GM23248 (cell line): ENCODE measurements at regions not wholly inside any gene's neighbourhood (a gene's known extent, or its start where the extent isn't known, plus 50 kb on each side); places are given as distances from the start of the nearest gene placed in this dataset.

Experiments
- DNase-seq: peaks from one replicate; pipeline ENCODE4 v3.0.0-alpha.2; 2015
- H2AFZ ChIP-seq: fragments of 200-600 bp; sonication (generic); 2 replicates; pipeline ENCODE4 v1.6.1; 2016; ENCODE audit warnings: antibody characterized with exemption
- H3F3A ChIP-seq: fragments of 200-600 bp; sonication (generic); 2 replicates; pipeline ENCODE4 v1.6.1; 2016; ENCODE audit warnings: mild to moderate bottlenecking, antibody characterized with exemption, mixed run types; ENCODE audit not compliant: insufficient read depth
- H3K27ac ChIP-seq: fragments of 200-600 bp; sonication (generic); 2 replicates; pipeline ENCODE4 v1.5.1; 2016; ENCODE audit warnings: mild to moderate bottlenecking
- H3K27me3 ChIP-seq: fragments of 200-600 bp; sonication (generic); replicated peaks from 2 replicates; pipeline ENCODE4 v1.6.1; 2016; ENCODE audit warnings: mild to moderate bottlenecking; ENCODE audit not compliant: insufficient read depth
- H3K36me3 ChIP-seq: fragments of 200-600 bp; sonication (generic); 2 replicates; pipeline ENCODE4 v1.6.1; 2016; ENCODE audit warnings: low read depth, mild to moderate bottlenecking
- H3K4me1 ChIP-seq: fragments of 200-600 bp; sonication (generic); 2 replicates; pipeline ENCODE4 v1.6.1; 2016; ENCODE audit warnings: mild to moderate bottlenecking; ENCODE audit not compliant: insufficient read depth
- H3K4me2 ChIP-seq: fragments of 200-600 bp; sonication (generic); one replicate; pipeline ENCODE4 v1.6.1; 2016; ENCODE audit warnings: mild to moderate bottlenecking; ENCODE audit not compliant: unreplicated experiment
- H3K4me3 ChIP-seq: fragments of 200-600 bp; sonication (generic); 2 replicates; pipeline ENCODE4 v1.5.1; 2016; ENCODE audit warnings: mild to moderate bottlenecking
- H3K79me2 ChIP-seq: fragments of 200-600 bp; sonication (generic); 2 replicates; pipeline ENCODE4 v1.6.1; 2016; ENCODE audit warnings: mild to moderate bottlenecking; ENCODE audit not compliant: insufficient read depth
- H3K9ac ChIP-seq: fragments of 200-600 bp; sonication (generic); 2 replicates; pipeline ENCODE4 v1.6.1; 2016; ENCODE audit warnings: mild to moderate bottlenecking
- H3K9me2 ChIP-seq: fragments of 200-600 bp; sonication (generic); 2 replicates; pipeline ENCODE4 v1.6.1; 2016; ENCODE audit warnings: mixed run types, mild to moderate bottlenecking, moderate library complexity; ENCODE audit not compliant: insufficient read depth
- H3K9me3 ChIP-seq: fragments of 200-600 bp; sonication (generic); one replicate; pipeline ENCODE4 v1.6.1; 2017; ENCODE audit warnings: low read depth
- H4K20me1 ChIP-seq: fragments of 200-600 bp; sonication (generic); 2 replicates; pipeline ENCODE4 v1.6.0; 2016; ENCODE audit not compliant: insufficient read depth
- EZH2 ChIP-seq: fragments of 200-600 bp; sonication (generic); IDR thresholded peaks from 2 replicates; pipeline ENCODE4 v1.6.1; 2018; ENCODE audit warnings: antibody characterized with exemption, mild to moderate bottlenecking; ENCODE audit not compliant: insufficient read depth, poor library complexity, severe bottlenecking
- EZH2phosphoT487 ChIP-seq: fragments of 200-600 bp; sonication (generic); IDR thresholded peaks from 2 replicates; pipeline ENCODE4 v1.6.1; 2018; ENCODE audit warnings: antibody characterized with exemption, moderate library complexity, mild to moderate bottlenecking, low read depth; ENCODE audit not compliant: insufficient read depth
- WGBS, 2 experiments: methylation state at CpG; one replicate each; pipeline ENCODE4 v1.1.6; 2015 to 2017; ENCODE audit warnings: low lambda C conversion rate in 2 of 2, low coverage in 1 of 2; ENCODE audit errors: missing lambda C conversion rate in 2 of 2; 5-methylcytosine and 5-hydroxymethylcytosine counted together
- in situ Hi-C: fragments of 300-500 bp; cut with MboI; formaldehyde crosslinking; loops from 2 replicates; pipeline ENCODE4 v1.15.0; 2020

GRCh38 chr13:99903140-99903539, 68.4 kb downstream of the ZIC5 start:
- H3K27me3 ChIP-seq: peaks cover 54% of the 10 kb centered on the region
- H3F3A ChIP-seq: no peaks in the 10 kb centered on the region
- TF ChIP-seq EZH2phosphoT487 (no peak), EZH2 (no peak)
- no peak overlapping the region for H3K27ac ChIP-seq
- 87 to 88% methylated on average over 7 of the region's 7 CpGs for WGBS, 2 experiments
- no peaks in the 10 kb centered on the region for H3K9me2 ChIP-seq
- H3K4me1 ChIP-seq: no peaks in the 10 kb centered on the region
- no peak overlapping the region for H2AFZ ChIP-seq
- in situ Hi-C loops: no loop called here
- H4K20me1 ChIP-seq: no peaks in the 10 kb centered on the region
- DNase-seq: no peak
- no peaks in the 10 kb centered on the region for H3K9me3 ChIP-seq
- no peak overlapping the region for H3K9ac ChIP-seq
- no peaks in the 10 kb centered on the region for H3K36me3 ChIP-seq
- no peak overlapping the region for H3K4me2 ChIP-seq
- H3K4me3 ChIP-seq: no peak overlapping the region
- no peaks in the 10 kb centered on the region for H3K79me2 ChIP-seq

GRCh38 chr13:99902657-99903056, 68.9 kb downstream of the ZIC5 start:
- Histone ChIP-seq H3K27ac (no peak overlapping the region), H3F3A (no peaks in the 10 kb centered on the region), H3K4me3 (no peak overlapping the region), H3K9ac (no peak overlapping the region), H3K9me3 (no peaks in the 10 kb centered on the region), H2AFZ (no peak overlapping the region), H3K79me2 (no peaks in the 10 kb centered on the region), H3K27me3 (peaks cover 56% of the 10 kb centered on the region), H3K9me2 (no peaks in the 10 kb centered on the region), H3K4me2 (no peak overlapping the region), H3K4me1 (no peaks in the 10 kb centered on the region), H4K20me1 (no peaks in the 10 kb centered on the region), H3K36me3 (no peaks in the 10 kb centered on the region)
- TF ChIP-seq EZH2phosphoT487 (no peak), EZH2 (no peak)
- DNase-seq: no peak
- 9 to 16% methylated on average over 4 of the region's 4 CpGs for WGBS, 2 experiments
- in situ Hi-C loops: no loop called here

DNA sequence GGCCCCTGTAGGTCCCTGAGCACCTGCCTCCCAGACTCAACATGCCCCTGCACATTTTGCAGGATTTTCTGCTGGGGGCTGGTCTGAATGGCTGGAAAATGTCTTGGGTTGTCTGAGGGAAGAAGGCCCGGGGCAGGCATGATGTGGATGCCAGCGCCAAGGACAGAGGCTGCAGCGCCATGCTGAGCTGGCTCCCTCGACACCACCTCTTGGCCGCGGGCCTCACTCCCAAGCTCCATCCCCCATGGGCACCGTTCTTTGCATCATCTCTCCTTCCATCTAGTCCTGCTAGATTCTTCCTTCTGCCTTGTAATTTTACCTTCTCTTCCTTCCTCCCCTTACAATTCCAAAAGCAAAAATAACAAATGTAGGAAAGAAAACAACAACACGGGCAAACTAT, 70.6 kb downstream of the ZIC5 start:
- H3K36me3 ChIP-seq: no peaks in the 10 kb centered on the region
- H2AFZ ChIP-seq: no peak overlapping the region
- no peaks in the 10 kb centered on the region for H3K4me1 ChIP-seq
- no peak overlapping the region for H3K4me2 ChIP-seq
- H3K9ac ChIP-seq: no peak overlapping the region
- no peak overlapping the region for H3K4me3 ChIP-seq
- in situ Hi-C loops: no loop called here
- no peaks in the 10 kb centered on the region for H3K9me2 ChIP-seq
- no peaks in the 10 kb centered on the region for H3K9me3 ChIP-seq
- DNase-seq: no peak
- no peaks in the 10 kb centered on the region for H3K79me2 ChIP-seq
- no peak overlapping the region for H3K27ac ChIP-seq
- peaks cover 62% of the 10 kb centered on the region for H3K27me3 ChIP-seq
- no peaks in the 10 kb centered on the region for H3F3A ChIP-seq
- TF ChIP-seq EZH2 (no peak), EZH2phosphoT487 (no peak)
- 79 to 81% methylated on average over 7 to 8 of the region's 8 CpGs for WGBS, 2 experiments
- H4K20me1 ChIP-seq: no peaks in the 10 kb centered on the region

GRCh38 chr13:99898421-99898820, 73.1 kb downstream of the ZIC5 start:
- Histone ChIP-seq H4K20me1 (no peaks in the 10 kb centered on the region), H3K4me2 (no peak overlapping the region), H3K4me1 (no peaks in the 10 kb centered on the region), H3K4me3 (no peak overlapping the region), H2AFZ (no peak overlapping the region), H3K27ac (no peak overlapping the region), H3K9ac (no peak overlapping the region), H3K36me3 (no peaks in the 10 kb centered on the region), H3K27me3 (peaks cover 81% of the 10 kb centered on the region), H3K79me2 (no peaks in the 10 kb centered on the region), H3K9me2 (no peaks in the 10 kb centered on the region), H3F3A (no peaks in the 10 kb centered on the region), H3K9me3 (no peaks in the 10 kb centered on the region)
- 50 to 52% methylated on average over 7 of the region's 7 CpGs for WGBS, 2 experiments
- no peak for DNase-seq
- in situ Hi-C loops: no loop called here
- TF ChIP-seq EZH2phosphoT487 (no peak), EZH2 (no peak)

- Histone ChIP-seq H3K9me3 (no peaks in the 10 kb centered on the region), H3F3A (no peaks in the 10 kb centered on the region), H4K20me1 (no peaks in the 10 kb centered on the region), H3K9ac (no peak overlapping the region), H3K79me2 (no peaks in the 10 kb centered on the region), H3K36me3 (no peaks in the 10 kb centered on the region), H3K4me1 (no peaks in the 10 kb centered on the region), H3K4me2 (no peak overlapping the region), H3K9me2 (no peaks in the 10 kb centered on the region), H3K4me3 (no peak overlapping the region), H3K27ac (no peak overlapping the region), H2AFZ (no peak overlapping the region), H3K27me3 (peaks cover 71% of the 10 kb centered on the region)
- TF ChIP-seq EZH2phosphoT487 (no peak), EZH2 (no peak)
- 70 to 84% methylated on average over 7 of the region's 7 CpGs for WGBS, 2 experiments
- in situ Hi-C loops: no loop called here
- DNase-seq: no peak
These were observed 74.5 kb downstream of the ZIC5 start for GRCh38 chr13:99897076-99897440.
